Smooth muscle cell (in vitro differentiated cells): ENCODE measurements at regions not wholly inside any gene's neighbourhood (a gene's known extent, or its start where the extent isn't known, plus 50 kb on each side); places are given as distances from the start of the nearest gene placed in this dataset.

ENCODE experiments used
- DNase-seq: peaks from one replicate; lab custom pipeline; 2025; ENCODE audit not compliant: unreplicated experiment; lab: John Stamatoyannopoulos, UW
- H2AFZ ChIP-seq: fragments of 200-600 bp; sonication (generic); 2 replicates; pipeline ENCODE4 v1.6.0; 2016; ENCODE audit warnings: antibody characterized with exemption, low read depth, mild to moderate bottlenecking
- H3F3A ChIP-seq: fragments of 200-600 bp; sonication (generic); 2 replicates; pipeline ENCODE4 v1.6.0; 2017; ENCODE audit warnings: antibody characterized with exemption, low read depth
- H3K27ac ChIP-seq: fragments of 200-600 bp; sonication (generic); 2 replicates; pipeline ENCODE4 v1.5.1; 2016; ENCODE audit warnings: low read depth, mild to moderate bottlenecking
- H3K27me3 ChIP-seq: fragments of 200-600 bp; sonication (generic); 2 replicates; pipeline ENCODE4 v1.6.1; 2016; ENCODE audit warnings: low read depth, mild to moderate bottlenecking
- H3K36me3 ChIP-seq: fragments of 200-600 bp; sonication (generic); 2 replicates; pipeline ENCODE4 v1.5.1; 2016; ENCODE audit warnings: low read depth
- H3K4me1 ChIP-seq: fragments of 200-600 bp; sonication (generic); 2 replicates; pipeline ENCODE4 v1.5.1; 2016; ENCODE audit warnings: low read depth
- H3K4me2 ChIP-seq: fragments of 200-600 bp; sonication (generic); 2 replicates; pipeline ENCODE4 v1.6.0; 2016; ENCODE audit warnings: mild to moderate bottlenecking
- H3K4me3 ChIP-seq: fragments of 200-600 bp; sonication (generic); 2 replicates; pipeline ENCODE4 v1.5.1; 2016; ENCODE audit warnings: mild to moderate bottlenecking
- H3K79me2 ChIP-seq: fragments of 200-600 bp; sonication (generic); 2 replicates; pipeline ENCODE4 v1.6.0; 2016; ENCODE audit warnings: low read depth, mild to moderate bottlenecking
- H3K9ac ChIP-seq: fragments of 200-600 bp; sonication (generic); 2 replicates; pipeline ENCODE4 v1.6.0; 2016; ENCODE audit warnings: low read depth
- H3K9me3 ChIP-seq: fragments of 200-600 bp; sonication (generic); replicated peaks from 2 replicates; pipeline ENCODE4 v1.5.1; 2016; ENCODE audit warnings: low read depth
- H4K20me1 ChIP-seq: fragments of 200-600 bp; sonication (generic); 2 replicates; pipeline ENCODE4 v1.6.0; 2016; ENCODE audit warnings: low read depth
- CTCF ChIP-seq: fragments of 200-600 bp; sonication (generic); IDR thresholded peaks from 2 replicates; pipeline ENCODE4 v1.5.1; 2017; ENCODE audit warnings: borderline replicate concordance, mild to moderate bottlenecking, antibody characterized with exemption; ENCODE audit not compliant: insufficient read depth, poor library complexity, severe bottlenecking
- WGBS: methylation state at CpG from one replicate; pipeline ENCODE4 v1.1.7; 2016; ENCODE audit warnings: low lambda C conversion rate; 5-methylcytosine and 5-hydroxymethylcytosine counted together

- no peak overlapping the region for H3K4me2 ChIP-seq
- H3F3A ChIP-seq = no peaks in the 10 kb centered on the region
- H3K9ac ChIP-seq = no peak overlapping the region
- H3K36me3 ChIP-seq = no peaks in the 10 kb centered on the region
- no peak overlapping the region for H2AFZ ChIP-seq
- H3K4me1 ChIP-seq = peaks cover 13% of the 10 kb centered on the region
- no peak for TF ChIP-seq CTCF
- no peak for DNase-seq
- no peaks in the 10 kb centered on the region for H4K20me1 ChIP-seq
- H3K9me3 ChIP-seq = no peaks in the 10 kb centered on the region
- H3K27ac ChIP-seq = no peak overlapping the region
- no peaks in the 10 kb centered on the region for H3K79me2 ChIP-seq
- 84% methylated on average over 2 of the region's 2 CpGs for WGBS
- H3K27me3 ChIP-seq = peaks cover 38% of the 10 kb centered on the region
- no peak overlapping the region for H3K4me3 ChIP-seq
These were observed 71.8 kb downstream of the LARP7 start for GRCh38 chr4:112708772-112709171.

GRCh38 chr4:112714922-112715901, 78.3 kb downstream of the LARP7 start:
- Histone ChIP-seq H3K79me2 (no peaks in the 10 kb centered on the region), H3F3A (no peaks in the 10 kb centered on the region), H3K9me3 (no peaks in the 10 kb centered on the region), H3K4me3 (no peak overlapping the region), H3K4me1 (peaks cover 8% of the 10 kb centered on the region), H3K36me3 (no peaks in the 10 kb centered on the region), H3K27ac (no peak overlapping the region), H3K27me3 (no peaks in the 10 kb centered on the region), H3K4me2 (no peak overlapping the region), H3K9ac (no peak overlapping the region), H4K20me1 (no peaks in the 10 kb centered on the region), H2AFZ (no peak overlapping the region)
- TF ChIP-seq CTCF = no peak
- WGBS = 91% methylated on average over 11 of the region's 11 CpGs
- no peak for DNase-seq

- Histone ChIP-seq H3K79me2 (no peaks in the 10 kb centered on the region), H3K4me3 (no peak overlapping the region), H3K9ac (no peak overlapping the region), H4K20me1 (no peaks in the 10 kb centered on the region), H3K27me3 (no peaks in the 10 kb centered on the region), H3K9me3 (no peaks in the 10 kb centered on the region), H2AFZ (no peak overlapping the region), H3F3A (no peaks in the 10 kb centered on the region), H3K4me2 (no peak overlapping the region), H3K4me1 (peaks cover 13% of the 10 kb centered on the region), H3K36me3 (no peaks in the 10 kb centered on the region), H3K27ac (no peak overlapping the region)
- no peak for DNase-seq
- TF ChIP-seq CTCF = no peak
- WGBS = 100% methylated on average over 1 of the region's 1 CpG
These were observed 80.9 kb downstream of the LARP7 start for GRCh38 chr4:112717856-112718255.

- no peak for DNase-seq
- no peak overlapping the region for H3K4me3 ChIP-seq
- no peak overlapping the region for H2AFZ ChIP-seq
- TF ChIP-seq CTCF = no peak
- H3K9ac ChIP-seq = no peak overlapping the region
- no peaks in the 10 kb centered on the region for H4K20me1 ChIP-seq
- no peaks in the 10 kb centered on the region for H3K36me3 ChIP-seq
- H3K79me2 ChIP-seq = no peaks in the 10 kb centered on the region
- H3K9me3 ChIP-seq = no peaks in the 10 kb centered on the region
- no peaks in the 10 kb centered on the region for H3K27me3 ChIP-seq
- H3K4me2 ChIP-seq = no peak overlapping the region
- peaks cover 13% of the 10 kb centered on the region for H3K4me1 ChIP-seq
- H3F3A ChIP-seq = no peaks in the 10 kb centered on the region
- no peak overlapping the region for H3K27ac ChIP-seq
These were observed 84.7 kb downstream of the LARP7 start for GRCh38 chr4:112721627-112722026.
